Keratinocyte (primary cell): ENCODE measurements at regions not wholly inside any gene's neighbourhood (a gene's known extent, or its start where the extent isn't known, plus 50 kb on each side); places are given as distances from the start of the nearest gene placed in this dataset.

Source experiments
- DNase-seq: peaks from one replicate; pipeline ENCODE4 v3.0.0-alpha.2; 2011; ENCODE audit warnings: low read depth, missing footprints, low spot score
- FAIRE-seq: peaks from 2 replicates; lab custom pipeline; 2011; peaks lifted over from hg19 to GRCh38; lab: Jason Lieb, UNC
- H2AFZ ChIP-seq: 2 replicates; pipeline ENCODE4 v1.6.0; 2012; ENCODE audit warnings: low read length, control low read depth, inconsistent platforms; ENCODE audit not compliant: control insufficient read depth
- H3K27ac ChIP-seq: 2 replicates; pipeline ENCODE4 v1.5.1; 2011; ENCODE audit warnings: low read length; ENCODE audit not compliant: control insufficient read depth, insufficient read depth
- H3K27me3 ChIP-seq: 3 replicates; pipeline ENCODE4 v1.6.0; 2011; ENCODE audit warnings: low read length; ENCODE audit not compliant: control insufficient read depth, insufficient read depth; ENCODE audit errors: extremely low read depth
- H3K36me3 ChIP-seq, 2 experiments: 2 replicates in 1 of 2; 3 replicates in 1 of 2; pipeline ENCODE4 v1.5.1; 2011; ENCODE audit warnings: low read length in 2 of 2, mild to moderate bottlenecking in 1 of 2; ENCODE audit not compliant: control insufficient read depth in 2 of 2, insufficient read depth in 2 of 2; ENCODE audit errors: extremely low read depth in 1 of 2
- H3K4me1 ChIP-seq: 3 replicates; pipeline ENCODE4 v1.5.1; 2011; ENCODE audit warnings: low read length; ENCODE audit not compliant: control insufficient read depth, insufficient read depth; ENCODE audit errors: extremely low read depth
- H3K4me2 ChIP-seq: 3 replicates; pipeline ENCODE4 v1.6.0; 2011; ENCODE audit warnings: low read depth, low read length; ENCODE audit not compliant: control insufficient read depth, insufficient read depth; ENCODE audit errors: extremely low read depth
- H3K4me3 ChIP-seq, 3 experiments: fragments of 200-600 bp in 1 of 3; sonication (generic) in 1 of 3; 2 replicates in 2 of 3; 3 replicates in 1 of 3; pipeline ENCODE4 v1.5.1; 2011 to 2016; ENCODE audit warnings: low read length in 3 of 3, mild to moderate bottlenecking in 3 of 3, control low read depth in 2 of 3, inconsistent platforms in 1 of 3, low read depth in 1 of 3, mixed read lengths in 1 of 3, mixed run types in 1 of 3, moderate library complexity in 1 of 3; ENCODE audit not compliant: control insufficient read depth in 2 of 3, insufficient read depth in 2 of 3; ENCODE audit errors: extremely low read depth in 1 of 3
- H3K79me2 ChIP-seq: 2 replicates; pipeline ENCODE4 v1.6.0; 2012; ENCODE audit warnings: low read length; ENCODE audit not compliant: control insufficient read depth, insufficient read depth
- H3K9ac ChIP-seq: 3 replicates; pipeline ENCODE4 v1.6.0; 2011; ENCODE audit warnings: low read length; ENCODE audit not compliant: control insufficient read depth, insufficient read depth; ENCODE audit errors: extremely low read depth
- H3K9me1 ChIP-seq: 3 replicates; pipeline ENCODE4 v1.6.0; 2011; ENCODE audit warnings: low read length; ENCODE audit not compliant: control insufficient read depth, insufficient read depth; ENCODE audit errors: extremely low read depth
- H3K9me3 ChIP-seq: 2 replicates; pipeline ENCODE4 v1.5.1; 2012; ENCODE audit warnings: low read depth, low read length; ENCODE audit not compliant: control insufficient read depth
- H4K20me1 ChIP-seq: 3 replicates; pipeline ENCODE4 v1.6.0; 2011; ENCODE audit warnings: low read length; ENCODE audit not compliant: control insufficient read depth, insufficient read depth; ENCODE audit errors: extremely low read depth
- EZH2 ChIP-seq: IDR thresholded peaks from one replicate; pipeline ENCODE4 v1.6.1; 2012; ENCODE audit warnings: inconsistent platforms, mild to moderate bottlenecking, low read length, moderate library complexity
- dilution Hi-C: fragments of 300-500 bp; cut with MboI; formaldehyde crosslinking; loops from one replicate; pipeline ENCODE4 v1.7.0; 2020; ENCODE audit warnings: low sequenced_read_pairs; ENCODE audit not compliant: extremely low pct_ligation_motif_present
- TF ChIP-seq, protein P1 (sequence below), 3 experiments: IDR thresholded peaks in 1 of 3; conservative IDR thresholded peaks in 1 of 3; optimal IDR thresholded peaks in 1 of 3; 2 replicates in 2 of 3; 3 replicates in 1 of 3; pipeline versions ENCODE3 to v1.5.1; 2011; ENCODE audit warnings: low read length in 3 of 3, mild to moderate bottlenecking in 3 of 3, moderate library complexity in 2 of 3, control low read depth in 1 of 3, inconsistent platforms in 1 of 3; ENCODE audit not compliant: insufficient read depth in 2 of 3; ENCODE audit errors: extremely low read depth in 1 of 3

DNA sequence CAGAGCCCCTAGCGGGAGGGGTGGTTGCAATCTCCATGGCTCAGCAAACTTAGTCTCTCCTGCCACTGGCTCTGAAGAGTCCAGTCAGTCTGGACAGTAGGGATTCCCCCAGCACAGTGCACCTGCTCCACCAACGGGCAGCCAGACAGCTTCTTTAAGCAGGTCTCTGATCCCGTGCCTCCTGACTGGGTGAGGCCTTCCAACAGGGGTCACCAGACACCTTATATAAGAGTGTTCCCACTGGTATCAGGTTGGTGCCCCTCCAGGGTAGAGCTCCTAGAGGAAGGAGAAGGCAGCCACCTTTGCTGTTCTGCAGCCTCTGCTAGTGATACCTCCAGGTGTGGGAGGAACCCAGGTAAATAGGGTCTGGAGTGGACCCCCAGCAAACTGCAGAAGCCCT lies 1393.4 kb downstream of the STIM2 start:
- Histone ChIP-seq H3K27me3 (no peaks in the 10 kb centered on the region), H3K4me3 (no peak overlapping the region), H2AFZ (no peak overlapping the region), H3K9me3 (no peaks in the 10 kb centered on the region), H3K27ac (no peak overlapping the region), H3K79me2 (no peaks in the 10 kb centered on the region), H3K9ac (no peak overlapping the region), H3K4me2 (no peak overlapping the region), H3K4me1 (peaks cover 3% of the 10 kb centered on the region), H3K9me1 (no peaks in the 10 kb centered on the region), H3K36me3 (no peaks in the 10 kb centered on the region), H4K20me1 (no peaks in the 10 kb centered on the region)
- FAIRE-seq, result no peak
- dilution Hi-C loops, result no loop called here
- DNase-seq, result no peak
- TF ChIP-seq, protein P1, sequence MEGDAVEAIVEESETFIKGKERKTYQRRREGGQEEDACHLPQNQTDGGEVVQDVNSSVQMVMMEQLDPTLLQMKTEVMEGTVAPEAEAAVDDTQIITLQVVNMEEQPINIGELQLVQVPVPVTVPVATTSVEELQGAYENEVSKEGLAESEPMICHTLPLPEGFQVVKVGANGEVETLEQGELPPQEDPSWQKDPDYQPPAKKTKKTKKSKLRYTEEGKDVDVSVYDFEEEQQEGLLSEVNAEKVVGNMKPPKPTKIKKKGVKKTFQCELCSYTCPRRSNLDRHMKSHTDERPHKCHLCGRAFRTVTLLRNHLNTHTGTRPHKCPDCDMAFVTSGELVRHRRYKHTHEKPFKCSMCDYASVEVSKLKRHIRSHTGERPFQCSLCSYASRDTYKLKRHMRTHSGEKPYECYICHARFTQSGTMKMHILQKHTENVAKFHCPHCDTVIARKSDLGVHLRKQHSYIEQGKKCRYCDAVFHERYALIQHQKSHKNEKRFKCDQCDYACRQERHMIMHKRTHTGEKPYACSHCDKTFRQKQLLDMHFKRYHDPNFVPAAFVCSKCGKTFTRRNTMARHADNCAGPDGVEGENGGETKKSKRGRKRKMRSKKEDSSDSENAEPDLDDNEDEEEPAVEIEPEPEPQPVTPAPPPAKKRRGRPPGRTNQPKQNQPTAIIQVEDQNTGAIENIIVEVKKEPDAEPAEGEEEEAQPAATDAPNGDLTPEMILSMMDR (optimal IDR thresholded peaks at IDR 0.05 in 1 of 3, IDR thresholded peaks at IDR 0.05 in 1 of 3, conservative IDR thresholded peaks at IDR 0.05 in 1 of 3; ENCODE audit: extremely low read depth in 1 of 3, insufficient read depth in 2 of 3, low read length in 3 of 3), result no peak
- TF ChIP-seq EZH2, result no peak

DNA sequence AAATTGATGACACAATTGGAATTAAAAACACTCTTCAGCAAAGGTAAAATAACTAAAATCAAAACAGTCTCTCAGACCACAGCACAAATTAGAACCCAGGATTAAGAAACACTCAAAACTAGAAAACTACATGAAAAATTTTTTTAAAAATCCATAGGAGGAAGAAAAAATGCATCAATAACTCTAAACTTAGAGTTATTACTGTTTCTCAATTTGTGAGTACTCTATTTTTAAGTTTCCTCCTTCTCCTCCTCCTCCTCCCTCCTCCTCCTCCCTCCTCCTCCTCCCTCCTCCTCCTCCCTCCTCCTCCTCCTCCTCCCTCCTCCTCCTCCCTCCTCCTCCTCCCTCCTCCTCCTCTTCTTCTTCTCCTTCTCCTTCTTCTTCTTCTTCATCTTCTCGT lies 1395.7 kb downstream of the STIM2 start:
- H2AFZ ChIP-seq, result no peak overlapping the region
- FAIRE-seq (no peak), DNase-seq (no peak)
- no peak overlapping the region for H3K27ac ChIP-seq
- no peaks in the 10 kb centered on the region for H4K20me1 ChIP-seq
- H3K79me2 ChIP-seq, result no peaks in the 10 kb centered on the region
- dilution Hi-C loops, result no loop called here
- no peaks in the 10 kb centered on the region for H3K9me3 ChIP-seq
- H3K9me1 ChIP-seq, result no peaks in the 10 kb centered on the region
- peaks cover 3% of the 10 kb centered on the region for H3K4me1 ChIP-seq
- H3K4me2 ChIP-seq, result no peak overlapping the region
- H3K36me3 ChIP-seq, result no peaks in the 10 kb centered on the region
- TF ChIP-seq, protein P1 (optimal IDR thresholded peaks at IDR 0.05 in 1 of 3, IDR thresholded peaks at IDR 0.05 in 1 of 3, conservative IDR thresholded peaks at IDR 0.05 in 1 of 3; ENCODE audit: extremely low read depth in 1 of 3, insufficient read depth in 2 of 3, low read length in 3 of 3), result no peak
- no peak for TF ChIP-seq EZH2
- H3K27me3 ChIP-seq, result no peaks in the 10 kb centered on the region
- no peak overlapping the region for H3K4me3 ChIP-seq
- H3K9ac ChIP-seq, result no peak overlapping the region
